Osteoblast (primary cell): ENCODE measurements at regions not wholly inside any gene's neighbourhood (a gene's known extent, or its start where the extent isn't known, plus 50 kb on each side); places are given as distances from the start of the nearest gene placed in this dataset.

ENCODE experiments used
- DNase-seq: peaks from one replicate; pipeline ENCODE4 v3.0.0; 2011; ENCODE audit warnings: low spot score, mixed read lengths; ENCODE audit not compliant: insufficient read length; ENCODE audit errors: missing footprints
- H2AFZ ChIP-seq: 2 replicates; pipeline ENCODE4 v1.6.0; 2011; ENCODE audit warnings: mild to moderate bottlenecking, low read length
- H3K27ac ChIP-seq: 2 replicates; pipeline ENCODE4 v1.5.1; 2011; ENCODE audit warnings: mild to moderate bottlenecking, low read depth, low read length, moderate library complexity
- H3K27me3 ChIP-seq: 2 replicates; pipeline ENCODE4 v1.6.0; 2012; ENCODE audit warnings: mild to moderate bottlenecking, control low read depth, inconsistent platforms, low read length, moderate library complexity; ENCODE audit not compliant: insufficient read depth
- H3K36me3 ChIP-seq: 2 replicates; pipeline ENCODE4 v1.5.1; 2011; ENCODE audit warnings: mild to moderate bottlenecking, low read length, control low read depth, moderate library complexity; ENCODE audit not compliant: insufficient read depth
- H3K4me1 ChIP-seq: 2 replicates; pipeline ENCODE4 v1.5.1; 2011; ENCODE audit warnings: mild to moderate bottlenecking, low read length, control low read depth, moderate library complexity; ENCODE audit not compliant: insufficient read depth
- H3K4me2 ChIP-seq: 2 replicates; pipeline ENCODE4 v1.6.0; 2011; ENCODE audit warnings: mild to moderate bottlenecking, low read length; ENCODE audit not compliant: insufficient read depth
- H3K4me3 ChIP-seq: fragments of 200-600 bp; sonication (generic); 3 replicates; pipeline ENCODE4 v1.5.1; 2012; ENCODE audit warnings: mild to moderate bottlenecking, low read length, inconsistent platforms; ENCODE audit not compliant: insufficient read depth
- H3K79me2 ChIP-seq: 2 replicates; pipeline ENCODE4 v1.6.0; 2012; ENCODE audit warnings: mild to moderate bottlenecking, low read length, control low read depth, inconsistent platforms; ENCODE audit not compliant: insufficient read depth
- H3K9me3 ChIP-seq: 2 replicates; pipeline ENCODE4 v1.5.1; 2011; ENCODE audit warnings: low read depth, low read length, control low read depth
- H4K20me1 ChIP-seq: 2 replicates; pipeline ENCODE4 v1.6.0; 2012; ENCODE audit warnings: mild to moderate bottlenecking, low read length, control low read depth; ENCODE audit not compliant: insufficient read depth
- CTCF ChIP-seq: IDR thresholded peaks from 2 replicates; pipeline ENCODE4 v1.5.1; 2011; ENCODE audit warnings: mild to moderate bottlenecking, low read depth, low read length, moderate library complexity; ENCODE audit errors: extremely low read depth

GRCh38 chr1:24993871-24994580 lies 64.0 kb upstream of the RUNX3 start:
- Histone ChIP-seq H3K79me2 (no peaks in the 10 kb centered on the region), H3K27me3 (peaks cover 27% of the 10 kb centered on the region), H3K4me1 (no peaks in the 10 kb centered on the region), H2AFZ (no peak overlapping the region), H3K9me3 (no peaks in the 10 kb centered on the region), H3K36me3 (no peaks in the 10 kb centered on the region), H3K27ac (no peak overlapping the region), H3K4me2 (no peak overlapping the region), H3K4me3 (no peak overlapping the region), H4K20me1 (no peaks in the 10 kb centered on the region)
- no peak for TF ChIP-seq CTCF
- no peak for DNase-seq

- H4K20me1 ChIP-seq, result no peaks in the 10 kb centered on the region
- H3K36me3 ChIP-seq, result no peaks in the 10 kb centered on the region
- H3K27ac ChIP-seq, result no peak overlapping the region
- peaks cover 38% of the 10 kb centered on the region for H3K27me3 ChIP-seq
- DNase-seq, result no peak
- H3K4me3 ChIP-seq, result no peak overlapping the region
- H3K79me2 ChIP-seq, result no peaks in the 10 kb centered on the region
- H3K4me1 ChIP-seq, result no peaks in the 10 kb centered on the region
- no peak for TF ChIP-seq CTCF
- no peak overlapping the region for H2AFZ ChIP-seq
- H3K9me3 ChIP-seq, result no peaks in the 10 kb centered on the region
- no peak overlapping the region for H3K4me2 ChIP-seq
Measured at GRCh38 chr1:24992761-24993211, 62.7 kb upstream of the RUNX3 start.

- no peak for DNase-seq
- Histone ChIP-seq H3K4me1 (no peaks in the 10 kb centered on the region), H3K4me2 (no peak overlapping the region), H3K79me2 (no peaks in the 10 kb centered on the region), H3K9me3 (no peaks in the 10 kb centered on the region), H2AFZ (no peak overlapping the region), H3K36me3 (no peaks in the 10 kb centered on the region), H3K27ac (no peak overlapping the region), H4K20me1 (no peaks in the 10 kb centered on the region), H3K27me3 (peaks cover 40% of the 10 kb centered on the region), H3K4me3 (no peak overlapping the region)
- TF ChIP-seq CTCF, result no peak
Measured at GRCh38 chr1:24992124-24992760, 62.2 kb upstream of the RUNX3 start.

- no peaks in the 10 kb centered on the region for H3K4me1 ChIP-seq
- H3K4me3 ChIP-seq, result no peak overlapping the region
- DNase-seq, result no peak
- peaks cover 40% of the 10 kb centered on the region for H3K27me3 ChIP-seq
- H3K27ac ChIP-seq, result no peak overlapping the region
- no peak for TF ChIP-seq CTCF
- no peaks in the 10 kb centered on the region for H3K9me3 ChIP-seq
- no peak overlapping the region for H2AFZ ChIP-seq
- no peaks in the 10 kb centered on the region for H3K36me3 ChIP-seq
- no peak overlapping the region for H3K4me2 ChIP-seq
- H4K20me1 ChIP-seq, result no peaks in the 10 kb centered on the region
- H3K79me2 ChIP-seq, result no peaks in the 10 kb centered on the region
Measured at GRCh38 chr1:24991697-24992096, 61.6 kb upstream of the RUNX3 start.
